ENCODE measurements at regions not wholly inside any gene's neighbourhood (a gene's known extent, or its start where the extent isn't known, plus 50 kb on each side); places are given as distances from the start of the nearest gene placed in this dataset.
A peak's percentile ranks its signal among the peaks of the same experiment; 100 is the strongest.

DNA sequence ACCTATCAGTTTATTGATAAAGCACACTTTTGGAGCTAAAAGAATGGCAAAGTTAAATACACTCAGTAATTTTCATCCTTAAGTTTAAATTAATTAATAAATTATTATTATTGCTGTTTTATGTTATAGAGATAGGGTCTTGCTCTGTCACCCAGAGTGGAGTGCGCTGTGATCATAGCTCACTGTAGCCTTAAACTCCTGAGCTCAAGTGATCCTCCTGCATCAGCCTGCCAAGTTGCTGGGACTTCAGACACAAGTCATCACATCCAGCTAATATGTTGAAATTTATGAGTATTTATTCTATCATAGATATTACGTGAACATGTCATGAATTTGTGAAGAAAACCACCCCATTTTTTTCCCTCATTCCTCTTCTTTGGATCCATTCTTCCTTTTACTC, 64.2 kb downstream of the GJA1 start:
- DNase-seq (ENCODE audit: low read depth), result no peak

DNA sequence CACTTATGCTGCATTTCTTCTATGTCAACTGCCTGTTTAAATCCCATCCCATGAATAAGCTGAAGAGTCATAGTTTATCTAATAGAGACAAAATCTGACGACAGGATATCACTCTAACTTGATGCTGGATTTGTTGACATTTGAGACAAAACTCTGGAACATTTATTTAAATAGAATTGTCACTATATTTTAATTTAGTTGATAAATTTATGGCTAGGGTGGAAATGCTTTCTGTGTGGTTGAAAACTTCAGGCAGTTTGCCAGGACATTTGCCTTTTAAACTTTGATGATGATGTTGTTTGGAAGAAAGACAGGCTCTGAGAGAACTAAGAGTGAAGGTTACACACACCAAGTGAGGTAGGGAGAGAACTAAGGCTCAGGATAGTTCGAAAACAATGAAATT, 68.1 kb downstream of the GJA1 start:
- DNase-seq (ENCODE audit: low read depth), result peak; percentile 74

DNA sequence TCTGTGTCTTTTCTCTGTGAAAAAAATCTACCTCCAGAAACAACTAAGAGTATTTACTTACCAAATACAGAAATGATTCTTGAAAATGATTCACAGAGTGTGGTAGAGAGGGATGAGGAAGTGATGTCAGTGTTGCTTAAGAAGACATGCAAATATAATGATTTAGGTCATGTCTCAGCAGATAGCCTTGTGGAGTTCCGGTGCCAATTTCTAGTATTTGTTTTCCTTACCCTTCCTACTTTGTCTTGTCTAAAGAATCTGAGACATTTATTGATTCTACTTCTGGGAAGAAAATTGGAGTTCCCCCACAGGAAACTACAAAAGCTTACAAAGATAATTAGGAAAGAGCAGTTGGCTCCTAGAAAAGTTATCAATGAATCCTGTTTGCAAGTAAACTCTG, 68.8 kb downstream of the GJA1 start:
- peak; percentile 97 for DNase-seq (ENCODE audit: low read depth)

- DNase-seq (ENCODE audit: low read depth), result no peak
These were observed 69.8 kb downstream of the GJA1 start for GRCh38 chr6:121505284-121505683.

DNA sequence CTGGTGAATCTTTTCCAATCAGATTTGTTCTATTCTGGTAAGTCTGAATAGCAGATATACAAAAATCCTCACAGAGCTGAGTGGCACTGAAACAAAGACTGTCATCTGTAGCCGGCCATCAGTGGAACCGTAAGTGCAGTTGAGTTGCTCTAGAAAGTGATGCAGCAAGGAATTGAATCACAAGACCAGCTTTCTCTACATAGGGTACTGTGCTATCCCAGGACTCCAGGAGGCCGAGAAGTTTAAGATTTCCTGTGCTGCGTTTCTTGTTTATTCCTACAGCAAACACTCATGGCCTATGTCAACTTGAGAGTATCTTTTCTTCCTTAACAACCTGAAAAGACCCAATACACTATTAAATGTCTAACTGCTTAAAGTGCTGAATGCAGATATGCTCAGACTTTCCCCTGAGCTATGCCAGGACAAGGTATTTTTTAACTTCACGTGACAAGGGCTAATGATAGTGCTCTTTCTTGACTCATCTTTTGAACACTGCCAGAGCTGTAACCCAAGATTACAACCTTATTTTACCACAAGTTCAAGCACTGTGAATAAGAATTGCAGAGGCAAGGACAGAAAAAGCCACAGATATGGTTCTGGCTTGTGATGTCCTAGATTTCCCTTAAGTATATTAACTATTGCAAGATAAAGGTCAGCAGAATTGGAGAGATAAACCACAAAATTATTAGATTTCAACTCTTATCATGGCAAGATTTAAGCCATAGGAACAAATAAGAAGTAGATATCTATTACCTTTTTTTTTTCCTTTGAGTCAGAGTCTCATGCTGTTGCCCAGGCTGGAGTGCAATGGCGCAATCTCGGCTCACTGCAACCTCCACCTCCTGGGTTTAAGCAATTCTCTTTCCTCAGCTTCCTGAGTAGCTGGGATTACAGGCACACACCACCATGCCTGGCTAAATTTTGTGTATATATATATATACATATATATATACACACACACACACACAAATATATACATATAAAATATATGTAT, 71.6 kb downstream of the GJA1 start:
- DNase-seq (ENCODE audit: low read depth), result peak; percentile 93

DNA sequence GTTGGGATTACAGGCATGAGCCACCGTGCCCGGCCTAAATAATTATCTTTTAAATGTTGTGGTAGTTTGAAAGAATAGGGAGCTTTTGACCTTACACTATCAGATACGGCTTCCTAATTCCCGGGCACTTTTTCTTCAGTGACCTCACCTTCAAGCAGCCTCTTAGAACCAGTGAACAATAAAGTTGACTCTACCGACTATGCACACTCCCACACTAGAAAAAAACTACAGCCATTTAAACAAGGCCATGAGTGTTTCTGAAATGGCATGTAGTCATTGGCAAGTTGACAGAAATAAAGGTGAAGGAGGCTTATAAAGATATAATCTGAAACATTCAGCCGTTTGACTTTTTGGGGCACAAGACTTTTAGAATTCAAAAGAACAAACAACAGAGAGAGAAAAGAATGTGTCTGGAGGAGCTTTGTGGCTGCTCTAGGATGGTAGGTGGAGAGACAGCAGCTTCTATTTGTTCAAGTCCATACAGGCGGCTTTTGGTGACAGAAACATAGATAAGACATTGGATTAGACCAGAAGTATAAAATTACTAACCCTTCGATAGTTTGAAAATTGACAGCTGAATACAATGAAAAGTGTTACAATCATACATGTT, 75.2 kb downstream of the GJA1 start:
- peak; percentile 41 for DNase-seq (ENCODE audit: low read depth)

DNA sequence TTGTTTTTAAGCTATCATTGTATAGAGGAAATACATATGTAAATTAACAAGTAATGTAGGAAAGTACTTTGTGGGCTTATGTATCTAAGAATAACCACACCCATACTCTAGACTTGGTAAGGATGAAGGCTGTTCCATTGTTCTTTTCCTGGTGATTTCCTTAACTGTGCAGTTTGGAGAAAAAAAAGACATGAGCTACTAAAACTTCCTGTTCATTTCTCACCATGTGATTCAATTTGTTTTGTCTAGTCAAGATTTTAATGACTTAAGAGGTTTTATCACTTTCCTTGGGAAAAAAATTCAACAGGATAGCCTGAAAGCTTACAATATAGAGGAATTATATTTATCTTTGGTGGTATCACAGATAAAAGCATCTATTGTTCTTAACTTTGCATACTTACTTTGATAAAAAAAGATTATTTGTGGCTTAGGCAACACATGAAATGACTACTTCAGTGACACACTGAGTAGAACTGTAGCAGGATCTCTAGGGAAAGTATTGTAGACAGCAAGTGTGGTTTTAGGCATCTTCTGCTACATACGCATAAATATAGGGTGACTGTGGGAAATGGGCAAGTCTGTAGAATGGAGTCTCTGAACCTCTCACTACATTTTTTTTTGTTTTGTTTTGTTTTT, 80.3 kb downstream of the GJA1 start:
- DNase-seq (ENCODE audit: low read depth), result peak; percentile 45

GRCh38 chr6:121516331-121516730, 80.9 kb downstream of the GJA1 start:
- peak; percentile 42 for DNase-seq (ENCODE audit: low read depth)

DNA sequence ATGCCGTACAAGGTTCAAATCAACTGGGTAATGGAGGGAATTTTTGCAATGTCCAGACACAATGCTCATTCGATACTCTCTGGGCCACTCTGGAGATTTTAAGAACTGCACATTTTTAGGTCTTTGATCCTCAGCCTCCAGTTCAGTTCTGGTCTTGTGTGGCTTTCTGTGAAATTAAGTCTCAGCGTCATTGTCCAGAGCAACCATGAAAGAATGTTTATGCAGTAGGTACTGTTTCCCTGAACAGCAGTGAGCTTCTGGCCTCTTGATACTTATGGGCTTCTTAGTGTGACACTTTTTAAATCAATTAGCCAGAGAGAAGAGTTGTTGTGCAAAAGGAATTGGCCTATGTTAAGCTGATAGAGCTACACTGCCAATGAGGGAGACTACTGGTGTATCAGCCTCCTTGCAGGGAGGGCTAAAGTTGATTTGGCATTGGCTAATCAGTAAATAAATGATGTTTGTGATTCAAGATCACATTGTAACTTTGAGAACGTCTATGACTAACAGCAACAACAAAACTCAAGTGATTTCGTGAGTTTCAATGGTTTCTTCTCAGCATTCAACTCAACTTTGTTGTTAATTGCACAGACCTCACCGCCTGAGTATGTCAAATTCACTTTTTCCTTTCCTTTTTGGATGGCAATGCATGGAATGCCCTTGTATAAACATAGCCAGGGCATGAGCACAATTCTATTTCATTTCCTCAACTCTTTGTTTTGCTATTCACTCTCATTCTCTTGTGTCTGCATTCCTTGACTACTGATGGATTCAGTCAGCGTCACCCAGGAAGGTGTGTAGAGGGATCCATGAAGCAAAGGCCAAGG, 85.1 kb downstream of the GJA1 start:
- DNase-seq (ENCODE audit: low read depth), result peak; percentile 92

DNA sequence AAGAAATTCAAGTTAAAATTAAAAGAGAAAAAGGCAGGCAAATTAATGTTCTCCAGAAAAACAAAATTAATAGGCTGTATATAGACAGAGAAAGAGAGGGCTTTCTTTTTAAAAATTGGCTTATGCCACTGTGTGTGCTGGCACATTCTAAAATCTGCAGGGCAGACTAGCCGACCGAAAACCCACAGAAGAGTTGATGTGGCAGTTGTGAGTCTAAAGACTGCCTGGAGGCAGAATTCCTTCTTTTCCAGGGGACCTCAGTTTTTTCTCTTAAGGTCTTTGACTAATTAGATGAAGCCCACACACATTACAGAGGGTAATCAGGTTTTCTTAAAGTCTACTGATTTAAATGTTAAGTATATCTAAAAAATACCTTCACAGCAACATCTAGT, 85.7 kb downstream of the GJA1 start:
- DNase-seq (ENCODE audit: low read depth), result no peak

DNA sequence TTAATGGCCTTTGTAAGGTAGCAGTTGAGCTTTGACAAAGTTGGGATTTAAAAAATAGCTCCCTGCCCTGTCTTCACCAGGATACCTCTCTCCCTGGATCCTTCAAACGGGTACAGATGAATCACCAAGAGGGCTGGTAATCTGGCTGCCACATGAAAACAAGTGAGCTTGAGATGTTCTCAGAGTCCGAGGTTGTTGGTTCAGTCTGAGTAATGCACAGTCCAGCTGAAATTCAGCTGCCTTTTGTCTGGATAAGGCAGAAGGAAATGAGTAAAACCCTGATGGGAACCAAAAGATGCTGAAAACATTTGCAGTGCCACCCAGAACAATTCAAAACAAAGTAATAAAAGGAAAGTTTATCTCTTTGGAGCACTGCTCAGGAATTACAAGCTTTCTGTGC, 86.8 kb downstream of the GJA1 start:
- DNase-seq (ENCODE audit: low read depth), result peak; percentile 98

DNA sequence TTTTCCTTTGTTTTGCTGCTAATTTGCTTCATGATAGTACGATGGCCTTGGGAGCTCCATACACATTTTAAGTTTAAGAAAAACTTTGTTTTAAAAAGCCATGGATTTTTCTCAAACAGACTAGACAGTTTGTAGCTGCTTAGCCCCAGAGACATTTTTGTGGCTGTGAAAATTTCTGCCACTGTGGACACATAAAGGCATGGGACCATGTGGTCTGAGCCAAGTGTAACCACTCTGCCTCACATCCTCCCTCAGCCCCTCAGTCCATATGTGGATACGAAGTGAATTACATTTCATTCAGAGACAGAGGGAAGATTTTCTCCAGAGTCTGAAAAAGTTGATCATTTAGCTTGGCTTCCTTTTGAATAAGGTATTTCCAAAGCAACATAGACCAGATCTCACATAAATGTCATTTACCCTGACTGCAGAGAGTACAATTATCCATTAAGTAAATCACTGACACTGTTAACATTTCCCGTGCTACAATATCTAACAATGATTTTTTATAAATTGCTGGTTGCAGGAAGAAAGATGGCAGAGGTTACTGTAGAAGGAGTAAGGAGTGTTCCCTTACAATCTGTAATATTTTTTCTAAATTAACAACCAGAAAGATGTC, 87.4 kb downstream of the GJA1 start:
- DNase-seq (ENCODE audit: low read depth), result peak; percentile 63

DNA sequence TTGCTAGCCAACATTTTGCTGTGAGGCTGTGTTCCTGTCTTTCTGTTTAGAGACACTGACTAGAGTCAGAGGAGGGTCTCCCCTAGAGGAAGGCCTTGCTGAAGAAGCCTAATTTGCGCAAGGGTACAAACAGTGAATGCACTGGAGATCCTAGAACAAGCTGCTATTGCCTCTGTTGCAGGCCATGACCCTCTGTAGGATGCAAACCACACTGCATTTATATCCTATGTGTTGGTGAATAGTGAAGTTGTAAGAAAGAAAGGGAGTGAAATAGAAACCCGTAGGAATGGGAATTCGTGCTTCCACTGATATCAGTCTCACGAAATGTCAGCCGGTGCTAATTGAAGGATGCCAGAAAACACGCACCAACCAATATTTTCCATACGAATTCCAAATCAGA, 88.2 kb downstream of the GJA1 start:
- DNase-seq (ENCODE audit: low read depth), result peak; percentile 13

- no peak for DNase-seq (ENCODE audit: low read depth)
These were observed 90.8 kb downstream of the GJA1 start for GRCh38 chr6:121526282-121526681.

GRCh38 chr6:121531658-121532169, 96.3 kb downstream of the GJA1 start:
- DNase-seq (ENCODE audit: low read depth), result no peak

- no peak for DNase-seq (ENCODE audit: low read depth)
These were observed 97.9 kb downstream of the GJA1 start for GRCh38 chr6:121533321-121533841.

DNA sequence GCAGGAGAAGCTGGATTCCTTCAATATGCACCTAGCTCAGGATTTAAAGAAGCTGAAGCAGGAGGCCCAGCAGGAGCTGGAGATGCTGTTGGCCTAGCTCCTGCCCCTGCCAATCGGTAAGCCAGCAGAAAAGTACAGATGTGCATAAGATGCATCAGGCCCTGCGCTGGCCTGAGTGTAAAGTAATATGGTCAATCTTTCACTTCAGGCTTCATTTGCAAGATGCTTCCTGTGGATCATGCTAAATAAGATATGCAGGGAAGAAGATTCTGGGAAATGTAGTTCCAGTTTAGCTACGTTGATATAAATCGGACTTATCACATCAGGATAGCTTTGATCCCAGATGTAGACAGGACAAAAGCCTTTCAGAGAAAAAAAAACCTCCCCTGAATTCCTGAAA, 100.3 kb downstream of the GJA1 start:
- DNase-seq (ENCODE audit: low read depth), result no peak

- DNase-seq (ENCODE audit: low read depth), result no peak
These were observed 100.9 kb downstream of the GJA1 start for GRCh38 chr6:121536345-121536744.

GRCh38 chr6:121539439-121539838, 104.0 kb downstream of the GJA1 start:
- DNase-seq (ENCODE audit: low read depth), result no peak

DNA sequence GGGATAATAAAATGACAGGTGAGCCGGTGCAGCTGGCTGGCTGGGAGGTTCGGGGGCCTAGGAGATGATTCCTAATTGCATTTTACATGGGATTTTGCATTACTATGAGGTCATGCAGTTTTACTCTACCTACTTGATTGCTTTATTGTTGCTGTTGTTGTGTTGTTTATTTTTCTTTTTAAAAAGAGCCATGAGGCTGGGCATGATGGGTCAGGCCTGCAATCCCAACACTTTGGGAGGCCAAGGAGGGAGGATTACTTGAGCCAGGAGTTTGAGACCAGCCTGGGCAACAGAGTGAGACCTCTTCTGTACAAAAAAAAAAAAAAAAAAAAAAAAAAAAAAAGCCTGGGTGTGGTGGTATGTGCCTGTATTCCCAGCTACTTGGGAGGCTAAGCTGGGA, 104.8 kb downstream of the GJA1 start:
- DNase-seq (ENCODE audit: low read depth), result no peak

GRCh38 chr6:121544691-121545090, 109.2 kb downstream of the GJA1 start:
- DNase-seq (ENCODE audit: low read depth), result no peak
